GM18508 (cell line): ENCODE measurements at regions not wholly inside any gene's neighbourhood (a gene's known extent, or its start where the extent isn't known, plus 50 kb on each side); places are given as distances from the start of the nearest gene placed in this dataset.

Source experiments
- ATAC-seq: cut with Tn5 transposase; IDR thresholded peaks from one replicate; pipeline ENCODE4 v1.9.1; 2021; ENCODE audit warnings: moderate number of reproducible peaks; ENCODE audit not compliant: insufficient read depth, unreplicated experiment

DNA sequence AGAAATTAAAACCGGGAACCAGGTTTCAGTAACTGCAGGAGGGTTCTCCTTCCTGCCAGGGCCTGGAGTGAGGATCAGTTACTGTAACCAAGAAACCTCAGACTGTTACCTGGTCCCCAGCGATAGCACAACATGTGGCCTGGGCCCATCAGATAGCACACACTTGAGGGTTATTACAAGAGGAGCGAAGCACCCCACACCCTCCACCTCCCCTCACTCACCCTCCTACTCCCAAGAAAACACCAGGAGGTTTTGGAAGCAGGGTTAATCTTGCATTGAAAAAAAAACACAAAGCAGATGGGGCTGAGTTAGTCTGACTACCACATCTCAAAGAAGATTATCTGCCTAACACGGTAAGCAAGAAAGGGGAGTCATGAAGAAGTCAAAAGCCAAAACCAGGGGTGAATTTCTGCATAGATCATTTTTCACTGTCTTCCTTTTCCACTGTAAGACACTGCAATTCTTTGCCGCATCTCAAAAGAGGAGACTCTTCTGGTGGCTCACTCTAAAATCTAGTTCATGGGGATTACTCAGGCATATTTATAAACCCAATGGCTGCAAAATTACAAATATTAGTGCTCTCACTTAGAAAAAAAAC, 75.9 kb upstream of the DOCK9 start:
- ATAC-seq: no peak

DNA sequence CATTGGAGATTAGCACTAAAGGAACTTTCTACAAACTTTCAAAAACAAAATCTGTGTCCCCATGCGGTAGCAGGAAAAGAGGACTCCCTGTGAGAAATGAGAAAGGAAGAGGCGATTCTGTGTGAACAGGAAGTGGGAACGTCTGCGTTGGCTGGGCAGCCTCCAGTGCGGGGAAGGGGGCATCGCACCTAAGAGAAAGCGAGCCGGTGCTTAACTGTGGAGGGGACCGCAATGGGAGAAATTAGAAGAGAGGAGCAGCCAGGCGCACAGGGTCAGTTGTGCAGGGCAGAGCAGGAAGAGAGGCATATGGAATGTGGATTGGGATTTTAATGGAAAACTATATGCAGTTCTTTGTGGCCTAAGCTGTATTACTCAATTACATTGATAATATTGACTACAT, 77.4 kb upstream of the DOCK9 start:
- no peak for ATAC-seq

DNA sequence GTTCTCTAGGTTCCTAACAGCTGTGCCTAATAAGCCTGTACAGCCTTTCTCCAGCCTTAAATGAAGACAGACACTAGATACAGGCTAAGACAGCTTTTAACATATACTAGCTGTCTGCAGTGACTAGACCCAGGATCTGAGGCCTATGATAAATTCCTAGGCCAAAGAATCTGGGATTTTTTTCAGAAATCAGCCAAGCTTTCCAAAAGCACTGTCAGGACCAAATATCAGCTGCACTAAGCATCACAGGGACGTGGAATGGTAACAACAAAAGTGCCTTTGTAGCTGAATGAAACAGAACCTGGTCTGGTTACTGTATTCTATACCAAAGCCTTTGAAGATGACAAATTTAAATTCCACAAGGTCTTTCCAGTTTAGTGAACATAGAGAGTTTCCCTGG, 77.9 kb upstream of the DOCK9 start:
- ATAC-seq: no peak

DNA sequence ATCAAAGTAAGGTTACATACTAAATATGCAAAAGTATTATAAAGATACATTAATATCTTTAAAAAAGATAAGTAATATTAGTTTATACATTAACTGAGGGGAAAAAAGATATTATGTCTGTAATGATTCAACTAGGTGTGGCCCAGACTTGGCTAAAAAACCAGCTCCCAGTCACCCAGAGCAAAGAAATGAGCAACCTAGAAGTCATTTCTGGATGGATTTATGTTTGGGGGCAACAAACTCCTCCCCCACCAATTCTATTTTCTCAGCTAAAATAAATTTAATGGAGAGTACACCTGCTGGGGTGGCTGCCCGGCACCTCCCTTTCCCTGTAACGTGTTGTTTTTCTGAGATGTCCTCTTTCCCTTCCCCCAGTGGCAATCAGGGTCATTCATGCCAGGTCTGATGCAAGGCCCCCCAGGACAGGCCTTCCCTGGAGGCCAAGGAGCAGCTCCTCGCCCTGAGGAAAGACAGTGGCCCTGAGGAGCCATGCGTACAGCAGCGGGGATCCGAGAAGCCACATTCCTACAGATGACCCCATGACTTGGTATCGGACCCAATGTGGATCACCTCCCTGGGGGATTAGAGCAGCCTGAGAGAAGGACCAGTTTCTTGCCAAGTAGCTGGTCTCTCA, 78.6 kb upstream of the DOCK9 start:
- ATAC-seq: no peak

DNA sequence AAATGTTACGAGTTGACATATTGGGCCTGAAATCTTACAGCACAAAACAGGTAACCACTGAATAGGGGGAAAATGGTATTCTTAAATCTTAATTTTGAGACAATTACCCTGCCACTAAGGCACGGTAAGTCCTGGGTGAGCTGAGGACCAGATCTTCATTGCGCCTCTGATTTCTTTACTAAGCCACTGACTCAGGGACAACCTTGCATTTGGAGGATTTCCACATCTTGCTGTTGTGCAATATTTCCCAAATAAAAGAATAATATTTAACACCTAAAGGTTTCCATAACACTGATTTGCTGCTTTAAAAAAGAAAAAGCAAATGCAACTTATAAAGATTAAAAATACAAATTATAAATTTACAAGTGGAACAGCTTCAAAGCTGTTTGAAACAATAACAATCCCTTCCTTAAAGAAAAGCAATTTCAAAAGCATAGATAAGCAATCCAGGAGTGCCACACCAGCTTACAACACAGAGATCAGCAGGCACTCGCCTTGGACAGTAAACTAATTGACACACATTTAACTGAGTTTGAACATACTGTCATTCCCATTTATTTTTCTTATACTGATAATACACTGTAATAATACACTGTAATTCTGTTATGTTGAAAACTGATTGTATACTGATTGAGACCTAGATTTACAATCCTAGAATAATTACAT, 79.6 kb upstream of the DOCK9 start:
- no peak for ATAC-seq

DNA sequence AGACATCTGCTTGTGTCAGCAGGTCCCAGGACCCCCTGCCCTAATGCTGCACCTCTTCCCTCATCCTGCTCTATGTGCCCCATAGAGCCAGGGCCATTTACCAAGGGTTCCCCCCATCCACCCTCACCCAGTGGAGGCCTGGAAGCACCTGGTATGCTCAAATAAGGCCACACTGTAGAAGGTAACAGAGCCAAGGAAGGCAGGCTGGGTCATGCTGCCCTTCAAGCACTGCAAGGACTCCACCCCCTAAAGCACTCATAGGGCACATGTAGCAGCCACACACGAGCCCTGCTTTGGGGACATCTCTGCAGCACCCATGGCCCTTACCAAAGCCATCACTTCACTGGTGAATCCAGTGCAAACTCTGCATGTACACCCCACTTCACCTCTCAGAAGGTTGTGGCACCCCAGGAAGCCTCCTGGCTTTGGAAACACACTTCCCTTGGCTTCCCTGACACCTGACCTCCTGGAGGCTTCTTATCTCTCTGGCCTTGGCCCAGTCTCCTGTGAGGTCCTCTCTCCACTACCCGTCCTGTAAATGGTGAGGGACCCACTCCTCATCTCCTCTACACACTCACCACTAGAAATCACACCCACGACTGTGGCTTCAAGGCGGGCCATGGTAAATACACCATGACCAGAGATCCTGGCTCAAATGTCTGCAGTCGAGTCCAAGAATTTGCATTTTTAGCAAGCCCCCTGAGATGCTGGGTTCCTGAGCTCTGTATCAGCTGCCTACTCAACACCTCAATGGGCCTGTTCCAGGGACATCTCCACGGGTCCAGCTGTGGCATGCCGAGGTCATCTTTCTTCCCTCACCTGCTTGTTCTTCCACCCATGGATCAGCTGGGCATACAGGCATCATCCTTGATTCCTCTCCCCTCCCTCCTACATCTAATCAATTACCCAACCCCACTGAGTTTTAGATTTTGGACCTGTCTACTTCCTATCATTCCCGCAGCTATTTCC, 80.9 kb upstream of the DOCK9 start:
- no peak for ATAC-seq

DNA sequence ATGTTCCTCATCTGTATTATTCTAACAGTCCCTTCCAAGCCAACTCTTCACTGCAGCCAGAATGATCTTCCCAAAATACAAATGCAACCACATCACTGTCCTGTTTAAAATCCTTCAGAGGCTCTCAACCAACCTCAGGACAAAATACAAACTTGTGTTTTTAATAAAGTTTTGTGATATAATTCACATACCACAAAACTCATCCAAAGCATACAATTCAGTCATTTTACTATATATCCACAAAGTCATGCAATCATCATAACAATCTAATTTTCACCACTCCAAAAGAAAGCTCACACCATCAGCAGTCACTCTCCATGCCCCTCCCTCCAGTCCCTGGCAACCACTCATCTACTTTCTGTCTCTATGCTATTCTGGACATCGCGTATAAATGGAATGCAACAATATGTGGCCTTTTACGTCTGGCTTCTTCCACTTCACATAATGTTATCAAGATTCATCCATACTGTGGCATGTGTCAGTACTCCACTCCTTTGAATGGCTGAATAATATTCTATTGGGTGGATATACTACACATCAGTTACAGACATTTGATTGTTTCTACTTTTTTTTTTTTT, 81.7 kb upstream of the DOCK9 start:
- ATAC-seq: no peak

DNA sequence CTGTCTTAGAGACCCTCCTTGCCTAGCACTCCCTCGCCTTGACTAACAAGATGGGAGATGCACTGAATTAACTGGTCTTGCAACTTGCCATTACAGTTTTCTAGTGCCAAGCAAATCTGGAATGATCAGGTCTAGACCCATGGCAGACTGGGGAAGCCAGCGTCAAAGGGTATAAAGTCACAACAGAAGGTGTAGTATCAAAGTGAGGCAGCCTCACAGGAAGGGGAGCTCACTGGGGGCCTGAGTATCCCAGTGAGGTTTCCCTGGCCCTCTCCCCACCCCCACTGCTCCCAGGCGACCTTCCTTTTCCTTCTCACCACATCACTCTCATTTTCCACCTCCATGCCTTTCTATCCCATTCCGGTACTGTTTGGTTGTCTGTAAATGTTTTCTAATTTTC, 83.5 kb upstream of the DOCK9 start:
- no peak for ATAC-seq

DNA sequence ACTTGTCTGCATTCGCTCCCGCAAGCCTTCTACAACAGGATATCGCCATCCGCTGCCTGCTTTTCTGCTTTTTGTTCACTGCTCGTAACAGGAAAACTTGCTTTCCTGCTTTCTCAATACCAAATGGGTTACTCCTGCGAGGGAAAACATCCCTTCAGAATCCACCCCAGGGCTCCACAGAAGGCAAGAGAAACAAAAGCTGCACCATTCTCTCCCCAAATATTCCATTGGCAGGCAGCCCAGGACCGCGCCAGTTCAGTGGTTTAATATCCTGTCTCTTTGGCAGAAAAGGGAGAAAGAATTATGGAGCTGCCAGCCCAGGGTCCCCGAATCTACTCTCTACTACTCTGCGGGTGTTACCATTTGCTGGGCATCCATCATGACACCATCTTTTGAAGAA, 84.7 kb upstream of the DOCK9 start:
- ATAC-seq: no peak

DNA sequence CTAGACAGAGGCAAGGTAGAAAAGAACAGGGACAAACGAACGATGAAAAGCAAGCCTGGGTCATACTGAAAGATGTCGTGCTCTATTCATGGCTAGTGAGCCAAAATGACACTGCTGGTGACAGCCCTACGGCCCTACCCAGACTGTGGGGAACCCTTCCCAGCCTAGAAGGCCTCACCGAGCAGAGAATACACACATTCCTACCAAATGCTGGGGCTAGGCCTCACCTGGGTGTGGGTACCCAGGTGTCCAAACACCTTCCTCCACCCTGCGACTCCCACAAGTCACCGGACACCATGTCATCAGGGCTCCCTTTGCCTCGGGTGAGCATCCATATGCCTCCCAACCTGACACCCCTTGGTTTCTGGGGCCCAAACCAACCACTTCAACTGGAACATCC, 85.3 kb upstream of the DOCK9 start:
- ATAC-seq: no peak

DNA sequence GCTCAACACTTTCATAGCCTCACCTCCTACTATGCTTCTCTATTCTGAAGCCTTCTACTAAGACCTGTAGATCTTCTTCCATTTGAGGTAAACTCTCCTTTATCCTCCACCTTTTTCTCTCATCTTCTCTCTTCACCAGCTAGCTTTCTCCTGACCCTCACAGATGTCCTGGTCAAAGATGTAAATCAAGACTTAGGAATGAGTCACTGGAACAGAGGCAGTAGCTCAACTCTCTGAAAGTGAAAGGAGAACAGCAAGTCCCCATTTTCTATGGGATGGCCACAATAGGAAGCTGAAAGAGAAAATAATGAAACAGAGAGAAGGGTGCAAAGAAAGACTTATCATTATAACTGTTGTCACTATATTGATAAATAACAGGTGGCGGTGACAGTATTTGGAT, 86.1 kb upstream of the DOCK9 start:
- ATAC-seq: no peak

DNA sequence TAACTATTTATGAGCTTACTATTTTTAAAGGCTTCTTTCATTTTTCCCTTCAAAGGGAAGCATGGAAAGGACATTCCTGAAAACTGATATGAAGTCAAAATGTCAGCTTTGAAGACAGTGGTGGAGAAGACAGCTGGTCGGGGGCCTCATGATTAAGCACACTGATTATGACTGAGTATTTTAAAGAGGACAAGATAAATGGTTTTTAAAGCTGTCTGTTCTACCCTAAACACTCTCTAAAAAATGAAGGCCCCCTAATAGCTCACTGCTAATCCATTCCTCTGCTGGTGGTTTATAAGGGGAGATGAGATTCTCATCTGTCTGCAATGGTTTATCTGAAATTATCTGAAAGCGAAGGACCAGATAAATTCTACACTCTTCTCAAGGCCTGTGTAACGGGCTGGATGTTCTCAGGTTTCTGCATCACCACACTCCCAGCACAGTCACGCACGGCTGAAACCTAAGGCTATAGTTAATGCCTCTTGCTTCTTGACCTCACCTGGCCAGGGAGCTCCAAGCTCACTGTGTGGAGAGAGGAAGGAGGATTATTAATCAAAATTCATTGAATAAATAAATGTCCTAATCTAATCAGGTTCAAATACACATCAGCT, 86.9 kb upstream of the DOCK9 start:
- no peak for ATAC-seq

DNA sequence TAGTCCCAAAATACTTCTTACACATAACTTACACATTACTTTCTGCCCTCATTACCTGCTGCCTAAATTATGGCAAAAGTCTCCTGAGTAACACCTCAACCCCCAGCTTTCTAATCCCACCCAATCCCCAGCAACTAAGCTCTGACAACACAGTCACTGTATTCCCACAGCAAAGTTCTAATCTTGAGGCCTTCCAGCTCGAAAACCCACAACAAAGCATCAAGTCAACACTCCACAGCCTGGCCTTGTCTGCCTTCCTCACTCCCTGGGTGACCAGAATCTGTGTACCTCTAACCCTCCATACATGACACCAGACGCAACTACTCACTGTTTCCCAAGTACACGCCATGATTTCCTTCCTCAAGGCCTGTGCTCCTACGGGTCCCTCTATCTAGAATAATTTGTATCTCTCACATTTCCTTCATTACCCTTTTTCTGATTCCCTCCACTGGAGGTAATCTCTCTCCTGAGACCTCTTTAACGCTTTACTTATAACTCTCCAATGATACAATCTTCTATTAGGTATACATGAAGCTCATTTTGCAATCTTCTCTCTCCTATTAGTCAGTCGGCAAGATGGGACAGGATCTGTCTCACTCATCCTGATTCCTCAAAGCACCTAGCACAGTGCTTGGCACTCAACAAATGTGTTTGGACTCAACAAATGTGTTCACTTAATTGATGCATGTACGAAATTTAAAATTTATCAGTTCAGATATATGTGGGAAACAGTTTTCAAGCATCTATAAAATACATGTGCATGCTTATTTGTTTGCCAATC, 87.6 kb upstream of the DOCK9 start:
- ATAC-seq: no peak

DNA sequence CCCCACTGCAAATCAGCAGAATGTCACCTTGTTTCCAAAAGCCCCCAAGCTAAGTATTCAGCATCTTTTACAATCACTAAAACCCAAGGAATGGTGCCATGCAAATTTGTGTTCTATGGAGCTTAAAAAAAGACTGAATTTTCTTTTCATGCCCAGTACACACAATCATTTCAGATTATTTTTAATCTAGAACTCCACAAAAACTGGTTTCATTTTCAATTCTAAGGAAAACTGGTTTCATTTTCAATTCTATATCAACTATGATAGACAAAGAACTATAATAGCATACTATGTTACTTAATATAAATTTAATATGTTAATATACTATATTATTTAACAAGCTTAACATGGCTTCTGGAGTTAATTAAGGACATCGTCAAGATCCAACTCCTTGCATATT, 88.4 kb upstream of the DOCK9 start:
- no peak for ATAC-seq

DNA sequence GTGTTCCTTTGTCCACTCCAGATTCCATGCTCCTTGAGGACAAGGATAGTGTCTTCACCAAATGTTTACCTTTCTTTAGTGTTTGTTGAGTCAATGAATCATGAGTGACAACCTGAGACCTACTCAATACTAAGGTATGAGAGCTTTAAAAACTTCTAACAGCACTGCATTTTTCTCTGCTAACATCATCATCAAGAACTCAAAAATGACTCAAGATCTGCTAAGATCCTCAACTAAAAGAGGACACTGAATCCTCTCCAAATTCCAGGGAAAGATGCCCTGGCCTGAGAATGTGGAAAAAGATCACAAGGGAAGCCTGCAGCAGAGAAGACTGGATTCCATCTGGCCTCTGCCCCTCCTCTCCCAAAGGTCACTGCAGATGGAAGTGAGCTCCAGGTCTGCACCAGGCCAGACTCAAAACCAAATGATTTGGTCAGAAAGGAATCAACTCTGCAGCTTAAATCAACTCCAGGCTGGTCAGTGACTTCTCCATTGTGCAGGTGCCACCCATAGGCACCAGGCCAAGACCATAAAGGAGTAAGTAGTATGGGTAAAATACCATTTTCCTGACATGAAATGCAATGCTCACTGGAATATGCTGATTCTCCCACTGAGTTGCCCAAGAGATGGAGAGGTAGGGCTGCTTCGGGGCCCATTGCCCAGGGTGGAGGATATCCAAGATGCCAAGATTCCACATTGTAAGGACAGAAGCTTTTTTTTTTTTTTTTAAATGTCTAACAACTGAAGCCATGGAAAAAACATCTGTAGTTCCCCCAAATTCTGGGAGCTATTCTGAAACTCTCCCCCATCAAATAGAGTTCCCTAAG, 89.5 kb upstream of the DOCK9 start:
- no peak for ATAC-seq

DNA sequence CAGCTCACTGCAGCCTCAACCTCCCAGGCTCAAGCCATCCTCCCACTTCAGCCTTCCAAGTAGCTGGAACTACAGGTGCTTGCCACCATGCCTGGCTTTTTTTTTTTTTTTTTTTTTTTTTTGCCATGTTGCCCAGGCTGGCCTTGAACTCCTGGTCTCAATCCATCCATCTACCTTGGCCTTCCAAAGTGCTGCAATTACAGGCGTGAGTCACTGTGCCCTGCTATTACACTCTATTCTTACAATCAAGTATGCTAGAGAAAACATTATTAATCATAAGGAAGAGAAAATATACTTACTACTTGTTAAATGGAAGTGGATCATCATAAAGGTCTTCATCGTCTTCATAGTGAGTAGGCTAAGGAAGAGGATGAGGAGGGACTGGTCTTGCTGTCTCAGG, 93.3 kb upstream of the DOCK9 start:
- no peak for ATAC-seq

DNA sequence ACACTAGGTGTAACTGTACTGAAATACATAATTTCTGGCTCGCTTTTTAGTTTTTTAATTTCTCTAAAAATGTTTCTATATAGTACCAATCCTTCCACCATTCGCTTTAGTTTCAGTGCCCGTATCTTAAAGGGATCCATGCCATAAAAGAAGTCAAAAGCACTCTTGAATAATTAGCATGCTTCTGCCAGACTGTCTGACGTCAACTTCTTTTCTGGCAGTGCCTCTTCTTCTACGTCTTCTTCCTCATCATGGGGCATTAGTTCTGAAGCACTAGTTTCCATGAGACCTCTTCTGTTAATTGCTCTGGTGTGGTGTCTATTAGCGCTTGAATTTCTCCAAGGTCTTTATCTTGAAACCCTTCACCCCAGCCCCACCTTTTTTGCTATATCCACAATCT, 93.8 kb upstream of the DOCK9 start:
- ATAC-seq: no peak

DNA sequence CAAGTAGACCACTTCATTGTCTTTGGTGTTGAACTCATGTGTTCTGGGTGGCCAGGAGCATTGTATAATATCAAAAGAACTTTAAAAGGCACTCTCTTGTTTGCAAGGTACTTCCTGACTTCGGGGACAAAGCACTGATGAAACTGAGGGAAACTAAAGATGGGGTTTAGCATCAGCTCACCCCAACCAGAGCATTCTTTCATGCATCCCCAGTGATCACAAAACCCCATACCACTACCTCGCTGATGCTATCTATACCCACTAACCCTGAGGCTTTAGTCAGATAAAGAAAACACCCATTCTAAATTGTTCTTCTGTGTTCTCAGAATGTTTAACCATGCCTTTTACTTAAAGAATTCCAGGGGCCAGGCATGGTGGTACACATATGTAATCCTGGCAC, 94.5 kb upstream of the DOCK9 start:
- ATAC-seq: no peak

DNA sequence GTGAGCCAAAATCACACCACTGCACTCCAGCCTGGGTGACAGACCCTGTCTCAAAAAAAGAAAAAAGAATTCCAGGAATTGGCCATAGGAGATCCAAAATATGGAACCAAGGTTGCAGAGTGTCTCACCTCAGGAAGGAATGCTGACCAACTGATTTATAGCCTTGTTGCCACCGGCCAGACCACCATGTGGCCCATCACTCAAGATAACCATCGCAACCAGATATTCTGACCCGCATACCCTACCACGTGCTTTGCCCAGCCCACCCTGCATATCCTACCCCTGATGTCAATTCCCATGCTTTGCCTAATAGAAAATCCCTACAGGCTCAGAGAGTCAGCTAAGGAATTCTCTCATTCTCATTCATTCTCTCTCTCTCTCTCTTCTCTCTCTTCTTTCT, 95.1 kb upstream of the DOCK9 start:
- no peak for ATAC-seq
